Keratinocyte (primary cell): ENCODE measurements at regions not wholly inside any gene's neighbourhood (a gene's known extent, or its start where the extent isn't known, plus 50 kb on each side); places are given as distances from the start of the nearest gene placed in this dataset.

Experiments used
- DNase-seq: peaks from one replicate; pipeline ENCODE4 v3.0.0-alpha.2; 2011; ENCODE audit warnings: low read depth, missing footprints, low spot score
- FAIRE-seq: peaks from 2 replicates; lab custom pipeline; 2011; peaks lifted over from hg19 to GRCh38; lab: Jason Lieb, UNC
- H2AFZ ChIP-seq: 2 replicates; pipeline ENCODE4 v1.6.0; 2012; ENCODE audit warnings: low read length, control low read depth, inconsistent platforms; ENCODE audit not compliant: control insufficient read depth
- H3K27ac ChIP-seq: 2 replicates; pipeline ENCODE4 v1.5.1; 2011; ENCODE audit warnings: low read length; ENCODE audit not compliant: control insufficient read depth, insufficient read depth
- H3K27me3 ChIP-seq: 3 replicates; pipeline ENCODE4 v1.6.0; 2011; ENCODE audit warnings: low read length; ENCODE audit not compliant: control insufficient read depth, insufficient read depth; ENCODE audit errors: extremely low read depth
- H3K36me3 ChIP-seq, 2 experiments: 2 replicates in 1 of 2; 3 replicates in 1 of 2; pipeline ENCODE4 v1.5.1; 2011; ENCODE audit warnings: low read length in 2 of 2, mild to moderate bottlenecking in 1 of 2; ENCODE audit not compliant: control insufficient read depth in 2 of 2, insufficient read depth in 2 of 2; ENCODE audit errors: extremely low read depth in 1 of 2
- H3K4me1 ChIP-seq: 3 replicates; pipeline ENCODE4 v1.5.1; 2011; ENCODE audit warnings: low read length; ENCODE audit not compliant: control insufficient read depth, insufficient read depth; ENCODE audit errors: extremely low read depth
- H3K4me2 ChIP-seq: 3 replicates; pipeline ENCODE4 v1.6.0; 2011; ENCODE audit warnings: low read depth, low read length; ENCODE audit not compliant: control insufficient read depth, insufficient read depth; ENCODE audit errors: extremely low read depth
- H3K4me3 ChIP-seq, 3 experiments: fragments of 200-600 bp in 1 of 3; sonication (generic) in 1 of 3; 2 replicates in 2 of 3; 3 replicates in 1 of 3; pipeline ENCODE4 v1.5.1; 2011 to 2016; ENCODE audit warnings: low read length in 3 of 3, mild to moderate bottlenecking in 3 of 3, control low read depth in 2 of 3, inconsistent platforms in 1 of 3, low read depth in 1 of 3, mixed read lengths in 1 of 3, mixed run types in 1 of 3, moderate library complexity in 1 of 3; ENCODE audit not compliant: control insufficient read depth in 2 of 3, insufficient read depth in 2 of 3; ENCODE audit errors: extremely low read depth in 1 of 3
- H3K79me2 ChIP-seq: 2 replicates; pipeline ENCODE4 v1.6.0; 2012; ENCODE audit warnings: low read length; ENCODE audit not compliant: control insufficient read depth, insufficient read depth
- H3K9ac ChIP-seq: 3 replicates; pipeline ENCODE4 v1.6.0; 2011; ENCODE audit warnings: low read length; ENCODE audit not compliant: control insufficient read depth, insufficient read depth; ENCODE audit errors: extremely low read depth
- H3K9me1 ChIP-seq: 3 replicates; pipeline ENCODE4 v1.6.0; 2011; ENCODE audit warnings: low read length; ENCODE audit not compliant: control insufficient read depth, insufficient read depth; ENCODE audit errors: extremely low read depth
- H3K9me3 ChIP-seq: 2 replicates; pipeline ENCODE4 v1.5.1; 2012; ENCODE audit warnings: low read depth, low read length; ENCODE audit not compliant: control insufficient read depth
- H4K20me1 ChIP-seq: 3 replicates; pipeline ENCODE4 v1.6.0; 2011; ENCODE audit warnings: low read length; ENCODE audit not compliant: control insufficient read depth, insufficient read depth; ENCODE audit errors: extremely low read depth
- CTCF ChIP-seq, 3 experiments: IDR thresholded peaks in 1 of 3; conservative IDR thresholded peaks in 1 of 3; optimal IDR thresholded peaks in 1 of 3; 2 replicates in 2 of 3; 3 replicates in 1 of 3; pipeline versions ENCODE3 to v1.5.1; 2011; ENCODE audit warnings: low read length in 3 of 3, mild to moderate bottlenecking in 3 of 3, moderate library complexity in 2 of 3, control low read depth in 1 of 3, inconsistent platforms in 1 of 3; ENCODE audit not compliant: insufficient read depth in 2 of 3; ENCODE audit errors: extremely low read depth in 1 of 3
- EZH2 ChIP-seq: IDR thresholded peaks from one replicate; pipeline ENCODE4 v1.6.1; 2012; ENCODE audit warnings: inconsistent platforms, mild to moderate bottlenecking, low read length, moderate library complexity
- dilution Hi-C: fragments of 300-500 bp; cut with MboI; formaldehyde crosslinking; loops from one replicate; pipeline ENCODE4 v1.7.0; 2020; ENCODE audit warnings: low sequenced_read_pairs; ENCODE audit not compliant: extremely low pct_ligation_motif_present

GRCh38 chr7:136502162-136502561, 366.3 kb upstream of the CHRM2 start:
- no peak for FAIRE-seq
- no peak for DNase-seq
- Histone ChIP-seq H3K27me3 (no peaks in the 10 kb centered on the region), H3K4me2 (no peak overlapping the region), H3K4me3 (no peak overlapping the region), H3K9ac (no peak overlapping the region), H3K79me2 (no peaks in the 10 kb centered on the region), H3K9me3 (peaks cover 3% of the 10 kb centered on the region), H4K20me1 (no peaks in the 10 kb centered on the region), H3K4me1 (no peaks in the 10 kb centered on the region), H3K9me1 (no peaks in the 10 kb centered on the region), H3K27ac (no peak overlapping the region), H2AFZ (no peak overlapping the region), H3K36me3 (no peaks in the 10 kb centered on the region)
- TF ChIP-seq EZH2 (no peak), CTCF (optimal IDR thresholded peaks at IDR 0.05 in 1 of 3, IDR thresholded peaks at IDR 0.05 in 1 of 3, conservative IDR thresholded peaks at IDR 0.05 in 1 of 3; ENCODE audit: extremely low read depth in 1 of 3, insufficient read depth in 2 of 3, low read length in 3 of 3) (no peak)
- dilution Hi-C loops, result no loop called here

GRCh38 chr7:136501151-136501550, 367.3 kb upstream of the CHRM2 start:
- no peak for FAIRE-seq
- no peaks in the 10 kb centered on the region for H4K20me1 ChIP-seq
- H3K79me2 ChIP-seq, result no peaks in the 10 kb centered on the region
- no peaks in the 10 kb centered on the region for H3K36me3 ChIP-seq
- H3K9me1 ChIP-seq, result no peaks in the 10 kb centered on the region
- no peaks in the 10 kb centered on the region for H3K4me1 ChIP-seq
- no peak for TF ChIP-seq EZH2
- no peak for TF ChIP-seq CTCF (optimal IDR thresholded peaks at IDR 0.05 in 1 of 3, IDR thresholded peaks at IDR 0.05 in 1 of 3, conservative IDR thresholded peaks at IDR 0.05 in 1 of 3; ENCODE audit: extremely low read depth in 1 of 3, insufficient read depth in 2 of 3, low read length in 3 of 3)
- no peak for DNase-seq
- peaks cover 3% of the 10 kb centered on the region for H3K9me3 ChIP-seq
- H3K27ac ChIP-seq, result no peak overlapping the region
- H3K27me3 ChIP-seq, result no peaks in the 10 kb centered on the region
- no peak overlapping the region for H3K9ac ChIP-seq
- H2AFZ ChIP-seq, result no peak overlapping the region
- H3K4me2 ChIP-seq, result no peak overlapping the region
- dilution Hi-C loops, result no loop called here
- no peak overlapping the region for H3K4me3 ChIP-seq
